Fibroblast of the aortic adventitia (primary cell): ENCODE measurements at regions not wholly inside any gene's neighbourhood (a gene's known extent, or its start where the extent isn't known, plus 50 kb on each side); places are given as distances from the start of the nearest gene placed in this dataset.

Source experiments
- DNase-seq: peaks from one replicate; pipeline ENCODE4 v3.0.0-alpha.2; 2010; ENCODE audit warnings: low read depth
- H3K4me3 ChIP-seq: 2 replicates; pipeline ENCODE4 v1.5.1; 2011; ENCODE audit warnings: low read depth, mild to moderate bottlenecking, control low read depth, low read length, moderate library complexity
- CTCF ChIP-seq: IDR thresholded peaks from 2 replicates; pipeline ENCODE4 v1.5.1; 2011; ENCODE audit warnings: mild to moderate bottlenecking, low read length, control low read depth, inconsistent platforms; ENCODE audit not compliant: insufficient read depth

GRCh38 chr5:98111686-98112085 lies 661.8 kb upstream of the RGMB start:
- no peak for DNase-seq
- no peak overlapping the region for H3K4me3 ChIP-seq
- TF ChIP-seq CTCF = peak; percentile 45

DNA sequence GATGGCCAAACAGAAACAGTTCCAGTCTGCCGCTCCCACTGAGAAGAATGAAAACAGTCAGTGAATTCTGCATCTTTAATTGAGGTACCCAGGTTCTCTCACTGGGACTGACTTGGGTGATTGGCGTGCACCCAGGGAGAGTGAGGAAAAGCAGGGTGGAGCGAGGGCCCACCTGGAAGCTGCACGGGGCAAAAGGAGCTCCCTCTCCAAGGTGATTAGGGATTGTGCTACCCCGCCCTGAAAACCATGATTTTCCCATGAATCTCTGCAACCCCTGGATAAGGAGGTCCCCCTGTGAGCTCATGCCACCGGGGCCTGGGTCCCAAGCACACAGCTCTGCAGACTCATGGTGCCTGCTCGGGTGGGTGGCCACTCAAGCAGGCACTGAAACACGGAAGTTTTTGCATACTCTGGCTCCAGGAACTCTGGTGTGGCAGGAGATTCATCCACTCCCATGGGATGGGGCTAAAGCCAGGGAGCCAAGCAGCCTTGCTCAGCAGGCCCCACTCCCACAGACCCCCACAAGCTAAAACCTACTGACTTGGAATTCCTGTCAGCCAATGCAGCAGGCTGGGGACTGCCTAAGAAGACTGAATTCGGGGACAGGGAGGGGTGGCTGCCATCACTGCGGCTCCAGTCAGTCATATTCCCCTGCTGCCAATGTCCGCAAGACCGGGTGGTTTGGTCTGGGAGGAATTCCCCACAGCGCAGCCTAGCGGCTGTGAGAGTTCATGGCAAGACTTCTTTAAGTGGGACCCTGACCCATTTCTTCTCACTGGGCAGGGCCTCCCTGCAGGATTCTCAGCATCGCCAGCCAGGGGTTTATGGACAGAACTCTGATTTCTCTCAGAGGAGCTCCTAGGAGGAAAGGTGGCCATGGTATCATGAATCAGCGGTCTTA lies 652.2 kb upstream of the RGMB start:
- TF ChIP-seq CTCF = no peak
- DNase-seq = no peak
- no peak overlapping the region for H3K4me3 ChIP-seq

DNA sequence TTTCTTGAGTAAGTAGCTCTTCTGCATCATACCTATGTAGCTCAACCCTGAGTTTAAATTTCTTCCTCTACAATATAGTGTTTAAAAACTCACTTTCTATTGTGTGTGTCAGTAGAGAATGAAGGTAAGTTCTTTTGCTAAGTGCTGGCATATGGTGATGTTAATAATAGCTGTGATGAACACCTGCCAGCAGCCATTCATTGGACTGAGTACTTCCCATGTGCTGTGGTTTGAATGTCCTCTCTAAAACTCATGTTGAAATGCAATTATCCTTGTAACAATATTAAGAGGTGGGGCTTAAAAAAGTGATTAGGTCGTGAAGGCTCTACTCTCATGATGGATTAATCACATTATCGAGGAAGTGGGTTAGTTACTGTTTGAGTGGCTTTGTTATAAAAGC lies 645.2 kb upstream of the RGMB start:
- DNase-seq = no peak
- no peak for TF ChIP-seq CTCF
- no peak overlapping the region for H3K4me3 ChIP-seq

GRCh38 chr5:98128846-98129245 lies 644.6 kb upstream of the RGMB start:
- no peak overlapping the region for H3K4me3 ChIP-seq
- TF ChIP-seq CTCF = no peak
- no peak for DNase-seq

GRCh38 chr5:98130261-98131035 lies 643.0 kb upstream of the RGMB start:
- no peak overlapping the region for H3K4me3 ChIP-seq
- TF ChIP-seq CTCF = no peak
- DNase-seq = no peak

DNA sequence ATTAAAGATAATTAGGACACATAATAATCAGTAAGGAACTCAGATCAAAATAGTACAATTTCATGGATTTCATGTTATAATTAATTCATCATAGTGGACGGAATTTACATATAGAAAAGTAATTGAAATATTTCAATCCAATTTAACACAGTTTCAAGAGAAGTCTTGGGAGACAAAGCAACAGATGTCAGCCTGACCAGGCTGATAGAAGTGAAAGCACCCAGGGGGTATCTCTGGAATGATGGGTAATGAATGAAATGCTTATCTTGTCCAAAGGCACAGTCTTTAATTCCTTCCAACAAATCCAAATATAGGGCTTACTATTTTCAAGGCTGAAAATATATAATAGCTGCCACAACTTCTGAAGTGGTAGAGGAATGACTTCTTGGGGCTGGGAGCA lies 629.3 kb upstream of the RGMB start:
- H3K4me3 ChIP-seq = no peak overlapping the region
- no peak for TF ChIP-seq CTCF
- no peak for DNase-seq
